Naive thymus-derived CD4-positive, alpha-beta T cell (primary cell): ENCODE measurements at regions not wholly inside any gene's neighbourhood (a gene's known extent, or its start where the extent isn't known, plus 50 kb on each side); places are given as distances from the start of the nearest gene placed in this dataset.

Source experiments
- ATAC-seq: fragments of 150-1000 bp; cut with Tn5 transposase; 2 replicates; pipeline ENCODE4 v1.10.0; 2021; ENCODE audit warnings: mild to moderate bottlenecking, moderate library complexity
- CTCF ChIA-PET: fragments of 350-600 bp; sonication (Branson Sonifier 250); formaldehyde crosslinking; loops from one replicate; lab custom pipeline; 2021; ENCODE audit warnings: antibody characterized with exemption; lab: Charles Lee
- POLR2A ChIA-PET: fragments of 350-600 bp; sonication (Branson Sonifier 250); formaldehyde crosslinking; loops from one replicate; lab custom pipeline; 2021; ENCODE audit warnings: antibody characterized with exemption, inconsistent platforms; lab: Charles Lee
- DNase-seq, 9 donors: peaks; one replicate each; pipeline versions ENCODE4 v3.0.0 to v3.0.0-alpha.2; 2020 to 2022; ENCODE audit warnings: mixed read lengths in 1 of 9
- H3K27ac ChIP-seq: one replicate; pipeline ENCODE4 v1.7.0; 2013; ENCODE audit warnings: mild to moderate bottlenecking, low read depth, low read length, moderate library complexity
- H3K27me3 ChIP-seq, 2 donors: one replicate each; pipeline ENCODE4 v1.7.0; 2013; ENCODE audit warnings: low read length in 2 of 2, mild to moderate bottlenecking in 2 of 2, moderate library complexity in 2 of 2; ENCODE audit not compliant: control insufficient read depth in 2 of 2, insufficient read depth in 2 of 2
- H3K36me3 ChIP-seq, 3 experiments: 1 replicate in 2 of 3; 2 replicates in 1 of 3; pipeline ENCODE4 v1.7.0; 2013; ENCODE audit warnings: low read length in 3 of 3, mild to moderate bottlenecking in 3 of 3, moderate library complexity in 1 of 3; ENCODE audit not compliant: insufficient read depth in 3 of 3, control insufficient read depth in 2 of 3
- H3K4me1 ChIP-seq, 2 donors: one replicate each; pipeline ENCODE4 v1.7.0; 2013; ENCODE audit warnings: low read length in 2 of 2, mild to moderate bottlenecking in 2 of 2, moderate library complexity in 1 of 2; ENCODE audit not compliant: control insufficient read depth in 2 of 2, insufficient read depth in 2 of 2
- H3K4me3 ChIP-seq: 2 replicates; pipeline ENCODE4 v1.7.0; 2013; ENCODE audit warnings: mild to moderate bottlenecking, low read length
- H3K9me3 ChIP-seq, 3 experiments: 1 replicate in 2 of 3; 2 replicates in 1 of 3; pipeline ENCODE4 v1.7.0; 2013; ENCODE audit warnings: low read length in 3 of 3; ENCODE audit not compliant: control insufficient read depth in 2 of 3
- H3K27ac Mint-ChIP-seq, 9 donors: one replicate each; pipeline ENCODE4 v1.8.0; 2020 to 2022; ENCODE audit warnings: mixed read lengths in 9 of 9, mild to moderate bottlenecking in 8 of 9, moderate library complexity in 5 of 9, inconsistent platforms in 2 of 9
- H3K27me3 Mint-ChIP-seq, 5 donors: one replicate each; pipeline ENCODE4 v1.8.0; 2021 to 2022; ENCODE audit warnings: mixed read lengths in 5 of 5, mild to moderate bottlenecking in 1 of 5
- H3K36me3 Mint-ChIP-seq, 5 donors: one replicate each; pipeline ENCODE4 v1.8.0; 2020 to 2022; ENCODE audit warnings: mixed read lengths in 5 of 5, mild to moderate bottlenecking in 3 of 5, inconsistent platforms in 1 of 5
- H3K4me1 Mint-ChIP-seq, 7 donors: one replicate each; pipeline ENCODE4 v1.8.0; 2020 to 2022; ENCODE audit warnings: mixed read lengths in 7 of 7, mild to moderate bottlenecking in 3 of 7, inconsistent platforms in 1 of 7
- H3K4me3 Mint-ChIP-seq, 10 donors: one replicate each; pipeline ENCODE4 v1.8.0; 2020 to 2022; ENCODE audit warnings: mild to moderate bottlenecking in 10 of 10, mixed read lengths in 10 of 10, moderate library complexity in 6 of 10, inconsistent platforms in 2 of 10
- H3K9me3 Mint-ChIP-seq, 11 donors: one replicate each; pipeline ENCODE4 v1.8.0; 2020 to 2022; ENCODE audit warnings: mixed read lengths in 11 of 11, mild to moderate bottlenecking in 4 of 11, inconsistent platforms in 1 of 11, moderate library complexity in 1 of 11
- intact Hi-C, 2 donors: fragments of 100-400 bp; cut with micrococcal nuclease; formaldehyde crosslinking; loops; one replicate each; pipeline ENCODE4 v1.15.1; 2023

DNA sequence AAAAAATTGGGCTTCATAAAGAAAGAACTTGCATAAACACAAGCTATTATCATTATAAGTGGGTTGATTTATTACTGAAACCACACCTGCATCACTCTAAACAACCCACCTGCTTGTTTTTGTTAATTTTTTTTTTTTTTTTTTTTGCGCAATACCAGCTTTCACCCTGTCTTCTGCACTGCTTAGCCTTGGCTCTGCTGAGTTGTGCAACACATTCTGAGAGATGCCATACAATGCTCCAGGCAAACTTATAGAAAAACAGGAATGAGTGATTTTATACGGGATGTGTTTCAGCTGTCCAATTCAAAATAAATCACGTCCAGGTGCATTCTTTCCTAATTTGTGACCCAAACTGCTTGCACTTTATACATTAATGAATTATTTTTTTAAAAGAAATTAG is 923.6 kb downstream of the GATA3 start:
- Histone ChIP-seq H3K27me3 (no peaks in the 10 kb centered on the region), H3K36me3 (no peaks in the 10 kb centered on the region), H3K4me1 (no peaks in the 10 kb centered on the region), H3K27ac (no peak overlapping the region), H3K9me3 (no peaks in the 10 kb centered on the region), H3K4me3 (no peak overlapping the region)
- no peak for DNase-seq
- H3K9me3 Mint-ChIP-seq = no peaks in the 10 kb centered on the region
- H3K27ac Mint-ChIP-seq = no peak overlapping the region
- no peaks in the 10 kb centered on the region for H3K36me3 Mint-ChIP-seq
- POLR2A ChIA-PET = no interaction called here
- CTCF ChIA-PET = interaction anchor here (1.0 kb wide), 1 partner anchor 114 kb away, joined by 3 read pairs; no protein-coding TSS in a partner anchor
- intact Hi-C loops = no loop called here
- ATAC-seq = no peak
- no peaks in the 10 kb centered on the region for H3K4me1 Mint-ChIP-seq
- peaks cover 0 to 4% (median 0%) of the 10 kb centered on the region in 5 donors for H3K27me3 Mint-ChIP-seq
- no peak overlapping the region for H3K4me3 Mint-ChIP-seq

GRCh38 chr10:8979976-8980375 is 925.5 kb downstream of the GATA3 start:
- no peaks in the 10 kb centered on the region for H3K4me1 ChIP-seq
- CTCF ChIA-PET = no interaction called here
- H3K4me3 ChIP-seq = no peak overlapping the region
- no peaks in the 10 kb centered on the region for H3K9me3 ChIP-seq
- DNase-seq (no peak), ATAC-seq (no peak)
- POLR2A ChIA-PET = no interaction called here
- Mint-ChIP-seq H3K36me3 (no peaks in the 10 kb centered on the region), H3K9me3 (no peaks in the 10 kb centered on the region), H3K27ac (no peak overlapping the region), H3K27me3 (peaks cover 0 to 4% (median 0%) of the 10 kb centered on the region in 5 donors), H3K4me3 (no peak overlapping the region), H3K4me1 (no peaks in the 10 kb centered on the region)
- H3K27me3 ChIP-seq = no peaks in the 10 kb centered on the region
- H3K36me3 ChIP-seq = no peaks in the 10 kb centered on the region
- H3K27ac ChIP-seq = no peak overlapping the region
- intact Hi-C loops = no loop called here

GRCh38 chr10:8981277-8981676 is 926.8 kb downstream of the GATA3 start:
- no peaks in the 10 kb centered on the region for H3K27me3 ChIP-seq
- DNase-seq = no peak
- Mint-ChIP-seq H3K27ac (no peak overlapping the region), H3K4me1 (no peaks in the 10 kb centered on the region), H3K9me3 (no peaks in the 10 kb centered on the region), H3K36me3 (no peaks in the 10 kb centered on the region), H3K27me3 (no peaks in the 10 kb centered on the region), H3K4me3 (no peak overlapping the region)
- H3K4me1 ChIP-seq = no peaks in the 10 kb centered on the region
- CTCF ChIA-PET = no interaction called here
- POLR2A ChIA-PET = interaction anchor here (0.6 kb wide), 1 partner anchor 823 kb away, joined by 3 read pairs; no protein-coding TSS in a partner anchor
- no peak overlapping the region for H3K27ac ChIP-seq
- intact Hi-C loops = no loop called here
- ATAC-seq = no peak
- H3K36me3 ChIP-seq = no peaks in the 10 kb centered on the region
- H3K4me3 ChIP-seq = no peak overlapping the region
- H3K9me3 ChIP-seq = no peaks in the 10 kb centered on the region

DNA sequence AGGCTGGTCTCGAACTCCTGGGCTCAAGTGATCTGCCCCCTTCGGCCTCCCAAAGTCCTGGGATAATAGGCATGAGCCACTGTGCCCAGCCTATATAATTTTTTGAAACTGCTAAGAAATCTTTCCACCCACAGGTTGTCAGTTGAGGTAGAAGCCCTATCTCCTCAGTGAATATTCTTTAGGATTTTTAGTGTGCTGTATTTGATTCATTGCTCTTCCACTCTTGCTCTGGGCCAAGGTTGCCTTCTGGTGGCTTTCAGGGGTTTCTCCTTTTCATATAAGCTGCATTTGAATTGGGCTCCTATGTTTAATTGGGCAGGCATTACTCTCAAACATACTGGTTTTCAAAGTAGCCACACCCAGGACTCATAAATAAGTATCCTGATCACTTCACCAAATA is 931.2 kb downstream of the GATA3 start:
- Histone ChIP-seq H3K27me3 (no peaks in the 10 kb centered on the region), H3K36me3 (no peaks in the 10 kb centered on the region), H3K9me3 (no peaks in the 10 kb centered on the region), H3K4me1 (no peaks in the 10 kb centered on the region), H3K4me3 (no peak overlapping the region), H3K27ac (no peak overlapping the region)
- intact Hi-C loops = no loop called here
- Mint-ChIP-seq H3K9me3 (no peaks in the 10 kb centered on the region), H3K27me3 (peaks cover 0 to 4% (median 0%) of the 10 kb centered on the region in 5 donors), H3K36me3 (no peaks in the 10 kb centered on the region), H3K4me3 (no peak overlapping the region), H3K4me1 (peaks cover 0 to 5% (median 4%) of the 10 kb centered on the region in 7 donors), H3K27ac (no peak overlapping the region)
- POLR2A ChIA-PET = no interaction called here
- DNase-seq (no peak), ATAC-seq (no peak)
- CTCF ChIA-PET = no interaction called here

DNA sequence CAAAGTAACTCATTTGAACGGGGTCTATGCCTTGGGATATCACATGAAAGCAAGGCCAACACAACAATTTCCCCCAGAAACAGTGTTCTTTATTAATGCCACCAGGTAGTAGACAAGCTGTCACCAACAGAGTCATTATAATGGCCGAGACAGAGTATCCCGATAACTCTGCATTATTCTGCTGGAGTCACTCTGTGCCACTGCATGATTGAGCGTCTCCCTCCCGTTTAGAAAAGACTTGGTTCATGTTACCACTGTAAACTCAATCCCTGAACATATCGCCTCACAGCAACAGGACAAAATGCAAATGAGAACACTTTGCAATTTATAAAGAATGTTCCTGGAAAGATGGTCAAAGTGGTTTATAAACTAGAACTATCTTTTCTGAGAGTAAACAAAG is 932.5 kb downstream of the GATA3 start:
- H3K36me3 ChIP-seq = no peaks in the 10 kb centered on the region
- no peaks in the 10 kb centered on the region for H3K9me3 ChIP-seq
- Mint-ChIP-seq H3K27ac (no peak overlapping the region), H3K27me3 (peaks cover 0 to 4% (median 0%) of the 10 kb centered on the region in 5 donors), H3K4me3 (no peak overlapping the region), H3K36me3 (no peaks in the 10 kb centered on the region), H3K4me1 (peaks cover 0 to 6% (median 5%) of the 10 kb centered on the region in 7 donors), H3K9me3 (no peaks in the 10 kb centered on the region)
- POLR2A ChIA-PET = no interaction called here
- DNase-seq (no peak), ATAC-seq (no peak)
- CTCF ChIA-PET = interaction anchor here (0.6 kb wide), 1 partner anchor 23 kb away, joined by 3 read pairs; no protein-coding TSS in a partner anchor
- H3K27me3 ChIP-seq = no peaks in the 10 kb centered on the region
- intact Hi-C loops = no loop called here
- no peak overlapping the region for H3K27ac ChIP-seq
- no peak overlapping the region for H3K4me3 ChIP-seq
- H3K4me1 ChIP-seq = no peaks in the 10 kb centered on the region

DNA sequence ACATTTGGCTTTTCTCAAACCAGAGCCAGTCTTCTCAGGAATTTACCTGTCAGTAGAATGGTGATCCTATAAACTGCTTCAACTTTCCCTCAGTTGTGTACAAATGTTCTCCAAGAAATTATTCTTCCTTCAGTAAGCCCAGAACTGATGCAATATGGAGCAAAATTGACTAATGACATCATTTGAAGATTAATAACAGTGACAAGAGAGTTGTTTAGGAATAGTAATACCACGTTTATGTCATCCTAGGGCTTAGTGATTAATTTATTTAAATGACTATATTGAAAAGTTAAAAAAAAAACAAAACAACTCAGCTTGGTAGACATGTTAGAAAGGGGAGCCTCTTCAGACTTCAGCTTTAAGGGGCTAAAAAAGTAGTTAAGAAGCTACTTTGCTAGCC is 933.2 kb downstream of the GATA3 start:
- no peaks in the 10 kb centered on the region for H3K9me3 Mint-ChIP-seq
- CTCF ChIA-PET = no interaction called here
- no peaks in the 10 kb centered on the region for H3K9me3 ChIP-seq

DNA sequence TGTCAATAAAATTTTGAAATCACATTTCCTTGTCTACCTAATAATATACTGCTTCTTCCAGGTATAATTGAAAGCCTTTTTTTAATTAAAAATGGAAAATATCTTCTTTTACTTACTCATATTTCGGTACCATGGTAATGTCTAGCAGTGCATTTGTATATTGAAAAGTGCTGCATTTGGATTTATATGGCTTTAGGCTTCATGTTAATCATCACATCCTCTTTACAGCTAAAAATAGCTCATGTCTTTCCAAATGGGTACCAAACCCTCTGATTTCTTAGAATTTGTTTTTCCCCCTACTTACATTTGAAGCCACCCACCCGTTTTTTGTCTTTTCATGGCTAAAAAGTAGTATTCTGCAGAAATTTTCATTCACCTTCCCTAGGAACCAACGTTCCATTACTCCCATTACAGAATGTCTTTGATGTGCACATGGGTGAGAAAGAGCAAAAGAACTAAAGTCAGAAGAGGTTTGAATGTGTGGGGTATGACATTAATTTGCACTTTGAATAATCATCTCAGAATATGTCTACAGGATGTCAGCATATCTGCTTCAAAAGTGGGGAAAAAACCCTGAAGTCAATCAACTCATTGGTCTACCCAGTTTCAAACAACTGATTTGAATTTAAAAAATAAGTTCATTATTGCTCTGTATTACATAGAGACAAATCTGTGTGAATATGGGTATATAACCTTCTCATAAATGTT is 935.9 kb downstream of the GATA3 start:
- Mint-ChIP-seq H3K27me3 (peaks cover 0 to 4% (median 0%) of the 10 kb centered on the region in 5 donors), H3K4me1 (peaks cover 0 to 19% (median 12%) of the 10 kb centered on the region in 7 donors), H3K9me3 (no peaks in the 10 kb centered on the region), H3K4me3 (no peak overlapping the region), H3K36me3 (no peaks in the 10 kb centered on the region), H3K27ac (no peak overlapping the region)
- POLR2A ChIA-PET = no interaction called here
- H3K9me3 ChIP-seq = no peaks in the 10 kb centered on the region
- no peak overlapping the region for H3K27ac ChIP-seq
- CTCF ChIA-PET = no interaction called here
- H3K4me3 ChIP-seq = no peak overlapping the region
- no peaks in the 10 kb centered on the region for H3K36me3 ChIP-seq
- H3K27me3 ChIP-seq = no peaks in the 10 kb centered on the region
- H3K4me1 ChIP-seq = no peaks in the 10 kb centered on the region
- intact Hi-C loops = no loop called here
- no peak for DNase-seq
- ATAC-seq = no peak

More for the DNA sequence above, 933.2 kb downstream of the GATA3 start:
- Histone ChIP-seq H3K36me3 (no peaks in the 10 kb centered on the region), H3K4me3 (no peak overlapping the region), H3K27me3 (no peaks in the 10 kb centered on the region), H3K4me1 (no peaks in the 10 kb centered on the region), H3K27ac (no peak overlapping the region)
- Mint-ChIP-seq H3K4me1 (peaks cover 0 to 10% (median 7%) of the 10 kb centered on the region in 7 donors), H3K27me3 (peaks cover 0 to 4% (median 0%) of the 10 kb centered on the region in 5 donors), H3K4me3 (no peak overlapping the region), H3K36me3 (no peaks in the 10 kb centered on the region), H3K27ac (no peak overlapping the region)
- ATAC-seq (no peak), DNase-seq (no peak)
- POLR2A ChIA-PET = no interaction called here
- intact Hi-C loops = no loop called here
